Left ventricle myocardium inferior (tissue), 1 donor: ENCODE measurements at regions not wholly inside any gene's neighbourhood (a gene's known extent, or its start where the extent isn't known, plus 50 kb on each side); places are given as distances from the start of the nearest gene placed in this dataset.

Source experiments
- DNase-seq: peaks from one replicate; pipeline ENCODE4 v3.0.0-alpha.2; 2020
- H3K27ac ChIP-seq: fragments of 200-600 bp; replicated peaks from 2 replicates; pipeline ENCODE4 v1.8.0; 2021
- H3K27me3 ChIP-seq: fragments of 200-600 bp; 2 replicates; pipeline ENCODE4 v1.8.0; 2021; ENCODE audit warnings: low read depth
- H3K36me3 ChIP-seq: fragments of 200-600 bp; 2 replicates; pipeline ENCODE4 v1.8.0; 2021
- H3K4me1 ChIP-seq: fragments of 200-600 bp; 2 replicates; pipeline ENCODE4 v1.8.0; 2021
- H3K4me3 ChIP-seq: fragments of 200-600 bp; 2 replicates; pipeline ENCODE4 v1.8.0; 2021; ENCODE audit warnings: mild to moderate bottlenecking, moderate library complexity
- H3K9me3 ChIP-seq: fragments of 200-600 bp; replicated peaks from 2 replicates; pipeline ENCODE4 v1.8.0; 2021
- CTCF ChIP-seq: fragments of 200-600 bp; IDR thresholded peaks from 2 replicates; pipeline ENCODE4 v1.8.0; 2021; ENCODE audit warnings: antibody characterized with exemption, mild to moderate bottlenecking, borderline replicate concordance
- intact Hi-C: fragments of 100-400 bp; cut with micrococcal nuclease; formaldehyde crosslinking; loops from one replicate; pipeline ENCODE4 v1.11.0; 2022
- donor health status: DM: no; HTN: yes; CAD: no; lungs with severe emphysema.

DNA sequence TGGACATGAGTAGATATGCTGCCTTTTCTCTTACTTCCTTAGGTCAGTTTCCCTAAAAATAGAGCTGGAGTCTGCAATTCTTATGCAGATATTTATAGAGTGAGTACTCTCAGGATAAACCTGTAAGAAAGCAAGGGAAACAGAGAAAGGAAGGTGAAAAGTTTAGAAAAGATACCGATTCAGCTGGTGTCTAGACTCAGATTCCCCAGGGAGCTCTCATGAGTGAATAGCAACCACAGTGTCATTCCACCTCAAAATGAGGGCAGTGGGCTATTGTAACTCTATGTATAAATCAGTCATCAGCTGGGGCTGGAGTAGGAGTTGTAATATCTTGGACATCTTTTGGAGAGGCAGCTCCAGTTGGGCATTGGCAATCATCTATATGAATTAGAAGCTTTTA, 1485.1 kb upstream of the TMEFF2 start:
- no peak for TF ChIP-seq CTCF
- H3K27me3 ChIP-seq = no peaks in the 10 kb centered on the region
- no peaks in the 10 kb centered on the region for H3K36me3 ChIP-seq
- no peak for DNase-seq
- H3K9me3 ChIP-seq = no peaks in the 10 kb centered on the region
- H3K4me3 ChIP-seq = no peak overlapping the region
- H3K27ac ChIP-seq = no peak overlapping the region
- H3K4me1 ChIP-seq = no peaks in the 10 kb centered on the region
- intact Hi-C loops = no loop called here

DNA sequence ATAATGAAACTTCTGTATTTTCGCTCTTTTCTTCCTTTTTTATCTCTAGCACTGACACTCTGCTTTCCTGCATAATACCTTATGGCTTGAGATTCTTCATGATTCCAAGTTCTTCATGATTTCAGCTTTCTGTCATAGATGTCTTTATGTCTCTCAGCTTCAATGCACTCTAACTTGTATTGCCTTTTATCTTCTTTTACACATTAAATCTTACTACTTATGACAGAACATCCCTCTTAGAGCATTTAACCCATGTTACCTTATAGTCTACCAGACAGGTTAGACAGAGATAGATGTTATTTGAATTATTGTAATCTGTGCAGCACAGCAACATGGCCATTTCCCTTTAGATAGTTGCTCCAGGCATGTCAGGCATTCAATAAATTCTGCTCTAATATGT, 1475.7 kb upstream of the TMEFF2 start:
- no peak for DNase-seq
- intact Hi-C loops = no loop called here
- H3K27ac ChIP-seq = no peak overlapping the region
- no peak overlapping the region for H3K4me3 ChIP-seq
- no peaks in the 10 kb centered on the region for H3K4me1 ChIP-seq
- H3K36me3 ChIP-seq = no peaks in the 10 kb centered on the region
- TF ChIP-seq CTCF = no peak
- H3K27me3 ChIP-seq = no peaks in the 10 kb centered on the region
- H3K9me3 ChIP-seq = no peaks in the 10 kb centered on the region

DNA sequence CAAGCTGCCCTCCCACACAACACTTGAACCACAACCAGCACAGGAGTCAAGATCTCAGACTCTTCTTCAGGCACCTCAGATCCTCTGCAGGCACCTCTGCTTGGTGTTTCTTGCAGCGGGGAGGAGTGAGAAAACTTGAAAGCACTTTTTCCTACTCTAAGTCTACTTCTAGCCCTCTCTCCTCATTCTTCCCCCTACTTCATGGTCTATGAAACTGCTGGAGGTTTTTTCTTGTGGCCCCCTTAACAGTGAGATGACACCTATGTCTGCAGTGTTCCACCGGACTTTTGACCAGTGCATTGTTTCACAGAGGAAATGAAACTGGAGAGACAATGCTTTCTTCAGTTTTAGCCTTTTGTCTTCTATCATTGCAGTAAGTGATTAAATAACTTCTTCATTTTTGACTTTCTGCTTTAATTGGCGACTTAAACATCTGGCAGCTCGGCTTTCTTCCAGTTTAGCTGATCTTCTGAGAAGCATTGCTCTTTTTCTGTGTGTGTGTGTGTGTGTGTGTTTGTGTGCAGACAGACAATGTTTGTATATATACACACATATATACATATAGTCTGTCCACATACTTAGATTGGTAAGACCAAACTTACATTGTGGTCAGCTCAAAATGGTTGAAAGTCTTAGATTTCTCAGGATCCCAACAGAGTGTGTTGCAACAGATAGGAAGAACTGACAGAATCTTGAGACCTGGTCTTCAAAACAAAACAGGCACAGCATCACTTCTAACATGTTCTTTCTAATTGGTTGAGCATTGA, 1474.0 kb upstream of the TMEFF2 start:
- TF ChIP-seq CTCF = no peak
- Histone ChIP-seq H3K4me3 (no peak overlapping the region), H3K36me3 (no peaks in the 10 kb centered on the region), H3K27me3 (no peaks in the 10 kb centered on the region), H3K27ac (no peak overlapping the region), H3K9me3 (no peaks in the 10 kb centered on the region), H3K4me1 (no peaks in the 10 kb centered on the region)
- intact Hi-C loops = no loop called here
- DNase-seq = no peak

GRCh38 chr2:193627927-193628272, 1433.2 kb upstream of the TMEFF2 start:
- Histone ChIP-seq H3K9me3 (peaks cover 36% of the 10 kb centered on the region), H3K27ac (no peak overlapping the region), H3K4me1 (no peaks in the 10 kb centered on the region), H3K27me3 (no peaks in the 10 kb centered on the region), H3K4me3 (no peak overlapping the region), H3K36me3 (no peaks in the 10 kb centered on the region)
- intact Hi-C loops = no loop called here
- no peak for TF ChIP-seq CTCF
- no peak for DNase-seq

DNA sequence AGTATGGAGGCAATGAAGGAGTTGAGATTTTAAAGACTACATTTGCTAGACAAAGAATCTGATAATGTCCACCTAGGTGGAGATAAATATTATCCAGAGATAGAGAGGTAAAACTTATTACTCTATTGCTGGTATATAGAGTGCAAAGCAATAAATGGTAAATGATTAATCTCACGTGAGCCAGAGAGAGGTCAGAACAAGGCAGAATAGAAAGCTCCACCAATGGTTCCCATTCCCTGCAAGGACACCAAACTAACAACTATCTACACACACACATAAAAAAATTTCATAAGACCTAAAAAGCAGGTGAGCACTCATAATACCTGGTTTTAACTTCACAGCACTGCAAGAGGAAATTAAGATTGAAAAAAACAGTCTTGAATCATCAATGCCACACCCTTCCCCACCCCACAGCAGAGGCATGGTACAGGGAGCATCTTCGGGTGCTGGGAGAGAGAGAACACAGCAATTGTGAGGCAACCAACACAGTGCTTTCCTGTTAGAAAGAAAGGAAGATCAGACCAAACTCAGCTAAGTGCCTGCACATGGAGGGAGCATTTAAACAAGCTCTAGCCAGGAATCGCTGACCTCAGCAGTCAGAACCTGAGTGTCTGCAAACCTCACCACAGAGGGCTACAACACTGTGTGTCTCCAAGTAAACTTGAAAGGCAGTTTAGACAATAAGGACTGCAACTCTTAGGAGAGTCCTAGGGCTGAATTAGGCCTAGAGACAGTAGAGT, 1432.6 kb upstream of the TMEFF2 start:
- H3K36me3 ChIP-seq = no peaks in the 10 kb centered on the region
- no peak overlapping the region for H3K27ac ChIP-seq
- intact Hi-C loops = no loop called here
- no peak for DNase-seq
- H3K4me3 ChIP-seq = no peak overlapping the region
- no peaks in the 10 kb centered on the region for H3K27me3 ChIP-seq
- H3K4me1 ChIP-seq = no peaks in the 10 kb centered on the region
- no peak for TF ChIP-seq CTCF
- H3K9me3 ChIP-seq = peaks cover 34% of the 10 kb centered on the region
